GM18861 (cell line): ENCODE measurements at regions not wholly inside any gene's neighbourhood (a gene's known extent, or its start where the extent isn't known, plus 50 kb on each side); places are given as distances from the start of the nearest gene placed in this dataset.
"Not testable (repeated sequence)": the region's sequence is repeated elsewhere in the genome, so short reads cannot be mapped to it uniquely, and the experiment has no call there.

Experiments
- ATAC-seq: cut with Tn5 transposase; IDR thresholded peaks from one replicate; pipeline ENCODE4 v1.9.1; 2021; ENCODE audit not compliant: unreplicated experiment

- ATAC-seq, result no peak
Measured at GRCh38 chr3:107189158-107189791, 188.0 kb upstream of the CCDC54 start.

- no peak for ATAC-seq
Measured at GRCh38 chr3:107193116-107193515, 184.1 kb upstream of the CCDC54 start.

- ATAC-seq, result no peak
Measured at GRCh38 chr3:107198581-107199181, 178.6 kb upstream of the CCDC54 start.

- ATAC-seq, result no peak
Measured at GRCh38 chr3:107201146-107201545, 176.1 kb upstream of the CCDC54 start.

GRCh38 chr3:107202885-107203284, 174.4 kb upstream of the CCDC54 start:
- ATAC-seq, result not testable (repeated sequence)

- ATAC-seq, result no peak
Measured at GRCh38 chr3:107204121-107204520, 173.1 kb upstream of the CCDC54 start.

GRCh38 chr3:107205358-107205757, 171.9 kb upstream of the CCDC54 start:
- no peak for ATAC-seq

GRCh38 chr3:107206141-107206540, 171.1 kb upstream of the CCDC54 start:
- ATAC-seq, result no peak

- no peak for ATAC-seq
Measured at GRCh38 chr3:107206945-107207344, 170.3 kb upstream of the CCDC54 start.

- no peak for ATAC-seq
Measured at GRCh38 chr3:107208100-107208499, 169.1 kb upstream of the CCDC54 start.

- ATAC-seq, result no peak
Measured at GRCh38 chr3:107208796-107209195, 168.4 kb upstream of the CCDC54 start.

- ATAC-seq, result no peak
Measured at GRCh38 chr3:107209302-107209990, 167.8 kb upstream of the CCDC54 start.

- no peak for ATAC-seq
Measured at GRCh38 chr3:107211608-107212007, 165.6 kb upstream of the CCDC54 start.

GRCh38 chr3:107212618-107213017, 164.6 kb upstream of the CCDC54 start:
- no peak for ATAC-seq

- no peak for ATAC-seq
Measured at GRCh38 chr3:107213044-107213669, 164.1 kb upstream of the CCDC54 start.

- ATAC-seq, result no peak
Measured at GRCh38 chr3:107216229-107216628, 161.0 kb upstream of the CCDC54 start.

GRCh38 chr3:107216711-107217110, 160.5 kb upstream of the CCDC54 start:
- no peak for ATAC-seq

GRCh38 chr3:107217172-107217571, 160.1 kb upstream of the CCDC54 start:
- no peak for ATAC-seq

- ATAC-seq, result no peak
Measured at GRCh38 chr3:107218864-107219269, 158.4 kb upstream of the CCDC54 start.

GRCh38 chr3:107220538-107220937, 156.7 kb upstream of the CCDC54 start:
- no peak for ATAC-seq

- ATAC-seq, result no peak
Measured at GRCh38 chr3:107221856-107222255, 155.4 kb upstream of the CCDC54 start.

- no peak for ATAC-seq
Measured at GRCh38 chr3:107222907-107223306, 154.3 kb upstream of the CCDC54 start.
